Natural killer cell treated with Interleukin-12 subunit alpha and Interleukin-12 subunit beta and Interleukin-15 and Interleukin-18, amount 100 ng/mL, for 72 hours (primary cell): ENCODE measurements at regions not wholly inside any gene's neighbourhood (a gene's known extent, or its start where the extent isn't known, plus 50 kb on each side); places are given as distances from the start of the nearest gene placed in this dataset.

Experiments
- ATAC-seq, 2 donors: fragments of 150-1000 bp; cut with Tn5 transposase in 1 of 2; sonication (Bioruptor Pico), chemical (Tn5 transposase) in 1 of 2; 2 replicates each; pipeline ENCODE4 v1.10.0; 2021
- DNase-seq: peaks from one replicate; pipeline ENCODE4 v3.0.0; 2022; ENCODE audit warnings: low spot score
- H3K27ac Mint-ChIP-seq, 2 donors: 1 replicate in 1 of 2; 2 replicates in 1 of 2; pipeline ENCODE4 v1.8.0; 2022; ENCODE audit warnings: mixed read lengths in 2 of 2, mild to moderate bottlenecking in 1 of 2, moderate library complexity in 1 of 2
- H3K27me3 Mint-ChIP-seq, 2 donors: 1 replicate in 1 of 2; 2 replicates in 1 of 2; pipeline ENCODE4 v1.8.0; 2022; ENCODE audit warnings: mixed read lengths in 2 of 2
- H3K36me3 Mint-ChIP-seq: one replicate; pipeline ENCODE4 v1.8.0; 2022; ENCODE audit warnings: mixed read lengths
- H3K4me1 Mint-ChIP-seq, 2 donors: 1 replicate in 1 of 2; 2 replicates in 1 of 2; pipeline ENCODE4 v1.8.0; 2022; ENCODE audit warnings: low read depth in 2 of 2, mixed read lengths in 2 of 2, mild to moderate bottlenecking in 1 of 2
- H3K4me3 Mint-ChIP-seq: one replicate; pipeline ENCODE4 v1.8.0; 2022; ENCODE audit warnings: mixed read lengths
- H3K9me3 Mint-ChIP-seq: 2 replicates; pipeline ENCODE4 v1.8.0; 2022; ENCODE audit warnings: mixed read lengths

- no peaks in the 10 kb centered on the region for H3K4me1 Mint-ChIP-seq
- H3K9me3 Mint-ChIP-seq: peaks cover 10% of the 10 kb centered on the region
- no peaks in the 10 kb centered on the region for H3K27me3 Mint-ChIP-seq
- ATAC-seq (no peak), DNase-seq (no peak)
- no peak overlapping the region for H3K4me3 Mint-ChIP-seq
- H3K36me3 Mint-ChIP-seq: no peaks in the 10 kb centered on the region
- H3K27ac Mint-ChIP-seq: no peak overlapping the region
Observed at GRCh38 chr1:187122566-187122965, 293.8 kb downstream of the PLA2G4A start.

- peaks cover 0 to 4% of the 10 kb centered on the region in 2 donors for H3K4me1 Mint-ChIP-seq
- peaks cover 6% of the 10 kb centered on the region for H3K36me3 Mint-ChIP-seq
- no peak for ATAC-seq
- H3K27me3 Mint-ChIP-seq: no peaks in the 10 kb centered on the region
- H3K27ac Mint-ChIP-seq: no peak overlapping the region
- no peak overlapping the region for H3K4me3 Mint-ChIP-seq
- no peak for DNase-seq
- no peaks in the 10 kb centered on the region for H3K9me3 Mint-ChIP-seq
Observed at GRCh38 chr1:187129132-187129531, 300.4 kb downstream of the PLA2G4A start.

GRCh38 chr1:187143783-187144182, 315.0 kb downstream of the PLA2G4A start:
- H3K27ac Mint-ChIP-seq: no peak overlapping the region
- ATAC-seq (no peak), DNase-seq (no peak)
- peaks cover 26% of the 10 kb centered on the region for H3K36me3 Mint-ChIP-seq
- H3K27me3 Mint-ChIP-seq: no peaks in the 10 kb centered on the region
- H3K4me3 Mint-ChIP-seq: no peak overlapping the region
- H3K4me1 Mint-ChIP-seq: no peaks in the 10 kb centered on the region
- peaks cover 31% of the 10 kb centered on the region for H3K9me3 Mint-ChIP-seq

GRCh38 chr1:187146388-187146787, 317.6 kb downstream of the PLA2G4A start:
- Mint-ChIP-seq H3K4me3 (no peak overlapping the region), H3K9me3 (peaks cover 27% of the 10 kb centered on the region), H3K4me1 (no peaks in the 10 kb centered on the region), H3K27me3 (no peaks in the 10 kb centered on the region), H3K36me3 (peaks cover 19% of the 10 kb centered on the region), H3K27ac (no peak overlapping the region)
- no peak for ATAC-seq
- DNase-seq: no peak

- H3K4me1 Mint-ChIP-seq: no peaks in the 10 kb centered on the region
- H3K4me3 Mint-ChIP-seq: no peak overlapping the region
- H3K27ac Mint-ChIP-seq: no peak overlapping the region
- H3K27me3 Mint-ChIP-seq: no peaks in the 10 kb centered on the region
- no peak for DNase-seq
- no peak for ATAC-seq
- peaks cover 36% of the 10 kb centered on the region for H3K36me3 Mint-ChIP-seq
- H3K9me3 Mint-ChIP-seq: peaks cover 34% of the 10 kb centered on the region
Observed at GRCh38 chr1:187151555-187151954, 322.8 kb downstream of the PLA2G4A start.

- peaks cover 28% of the 10 kb centered on the region for H3K36me3 Mint-ChIP-seq
- peaks cover 31% of the 10 kb centered on the region for H3K9me3 Mint-ChIP-seq
- H3K4me3 Mint-ChIP-seq: no peak overlapping the region
- ATAC-seq (no peak), DNase-seq (no peak)
- no peak overlapping the region for H3K27ac Mint-ChIP-seq
- H3K27me3 Mint-ChIP-seq: no peaks in the 10 kb centered on the region
- peaks cover 0 to 9% of the 10 kb centered on the region in 2 donors for H3K4me1 Mint-ChIP-seq
Observed at GRCh38 chr1:187153047-187153446, 324.3 kb downstream of the PLA2G4A start.

- Mint-ChIP-seq H3K4me3 (no peak overlapping the region), H3K27ac (no peak overlapping the region), H3K4me1 (peaks cover 0 to 9% of the 10 kb centered on the region in 2 donors), H3K36me3 (peaks cover 13% of the 10 kb centered on the region), H3K9me3 (peaks cover 20% of the 10 kb centered on the region), H3K27me3 (no peaks in the 10 kb centered on the region)
- DNase-seq (no peak), ATAC-seq (no peak)
Observed at GRCh38 chr1:187157115-187157514, 328.4 kb downstream of the PLA2G4A start.

GRCh38 chr1:187157552-187157951, 328.8 kb downstream of the PLA2G4A start:
- H3K9me3 Mint-ChIP-seq: peaks cover 19% of the 10 kb centered on the region
- H3K4me1 Mint-ChIP-seq: peaks cover 0 to 9% of the 10 kb centered on the region in 2 donors
- H3K36me3 Mint-ChIP-seq: peaks cover 12% of the 10 kb centered on the region
- no peaks in the 10 kb centered on the region for H3K27me3 Mint-ChIP-seq
- DNase-seq: no peak
- H3K4me3 Mint-ChIP-seq: no peak overlapping the region
- no peak for ATAC-seq
- no peak overlapping the region for H3K27ac Mint-ChIP-seq

- Mint-ChIP-seq H3K4me1 (peaks cover 0 to 2% of the 10 kb centered on the region in 2 donors), H3K27me3 (no peaks in the 10 kb centered on the region), H3K27ac (no peak overlapping the region), H3K9me3 (peaks cover 18% of the 10 kb centered on the region), H3K4me3 (no peak overlapping the region), H3K36me3 (peaks cover 13% of the 10 kb centered on the region)
- DNase-seq (no peak), ATAC-seq (no peak)
Observed at GRCh38 chr1:187167555-187167954, 338.8 kb downstream of the PLA2G4A start.

GRCh38 chr1:187168297-187168696, 339.5 kb downstream of the PLA2G4A start:
- Mint-ChIP-seq H3K4me3 (no peak overlapping the region), H3K4me1 (peaks cover 0 to 2% of the 10 kb centered on the region in 2 donors)
- ATAC-seq: no peak

GRCh38 chr1:187185389-187185788, 356.6 kb downstream of the PLA2G4A start:
- peaks cover 9% of the 10 kb centered on the region for H3K9me3 Mint-ChIP-seq
- peaks cover 31% of the 10 kb centered on the region for H3K36me3 Mint-ChIP-seq
- H3K4me3 Mint-ChIP-seq: no peak overlapping the region
- no peaks in the 10 kb centered on the region for H3K4me1 Mint-ChIP-seq
- DNase-seq: no peak
- H3K27ac Mint-ChIP-seq: no peak overlapping the region
- H3K27me3 Mint-ChIP-seq: no peaks in the 10 kb centered on the region
- no peak for ATAC-seq

More at GRCh38 chr1:187168297-187168696, 339.5 kb downstream of the PLA2G4A start:
- Mint-ChIP-seq H3K27me3 (no peaks in the 10 kb centered on the region), H3K27ac (no peak overlapping the region), H3K36me3 (peaks cover 9% of the 10 kb centered on the region), H3K9me3 (peaks cover 15% of the 10 kb centered on the region)
- no peak for DNase-seq

GRCh38 chr1:187197685-187198084, 368.9 kb downstream of the PLA2G4A start:
- Mint-ChIP-seq H3K9me3 (peaks cover 26% of the 10 kb centered on the region), H3K4me3 (no peak overlapping the region), H3K36me3 (peaks cover 21% of the 10 kb centered on the region), H3K27me3 (no peaks in the 10 kb centered on the region), H3K4me1 (no peaks in the 10 kb centered on the region), H3K27ac (no peak overlapping the region)
- ATAC-seq (no peak), DNase-seq (no peak)

- Mint-ChIP-seq H3K27me3 (no peaks in the 10 kb centered on the region), H3K27ac (no peak overlapping the region), H3K4me3 (no peak overlapping the region), H3K36me3 (peaks cover 20% of the 10 kb centered on the region), H3K9me3 (peaks cover 38% of the 10 kb centered on the region), H3K4me1 (no peaks in the 10 kb centered on the region)
- DNase-seq (no peak), ATAC-seq (no peak)
Observed at GRCh38 chr1:187203257-187203656, 374.5 kb downstream of the PLA2G4A start.

GRCh38 chr1:187212377-187212776, 383.6 kb downstream of the PLA2G4A start:
- Mint-ChIP-seq H3K4me3 (no peak overlapping the region), H3K36me3 (peaks cover 6% of the 10 kb centered on the region), H3K27ac (no peak overlapping the region), H3K9me3 (peaks cover 22% of the 10 kb centered on the region), H3K4me1 (no peaks in the 10 kb centered on the region), H3K27me3 (no peaks in the 10 kb centered on the region)
- ATAC-seq (no peak), DNase-seq (no peak)

- Mint-ChIP-seq H3K27me3 (no peaks in the 10 kb centered on the region), H3K4me3 (no peak overlapping the region), H3K27ac (no peak overlapping the region), H3K4me1 (no peaks in the 10 kb centered on the region), H3K9me3 (no peaks in the 10 kb centered on the region), H3K36me3 (no peaks in the 10 kb centered on the region)
- ATAC-seq: no peak
- no peak for DNase-seq
Observed at GRCh38 chr1:187226396-187226795, 397.6 kb downstream of the PLA2G4A start.
